ENCODE measurements at regions not wholly inside any gene's neighbourhood (a gene's known extent, or its start where the extent isn't known, plus 50 kb on each side); places are given as distances from the start of the nearest gene placed in this dataset.

- Histone ChIP-seq H4K8ac (replicated peaks; ENCODE audit: insufficient read length, low read depth, low read length) (no peak overlapping the region), H3K9me3 (ENCODE audit: control insufficient read depth, low read depth, low read length) (no peaks in the 10 kb centered on the region), H3K79me1 (ENCODE audit: insufficient read depth, low read depth, low read length, poor library complexity, severe bottlenecking) (no peaks in the 10 kb centered on the region), H3K4me2 (ENCODE audit: insufficient read depth, insufficient read length, low read length) (no peak overlapping the region), H2AK5ac (ENCODE audit: insufficient read length, low read length) (no peak overlapping the region), H2BK20ac (ENCODE audit: low read depth, low read length, poor library complexity, severe bottlenecking) (no peak overlapping the region), H3K27ac (ENCODE audit: insufficient read length, low read depth, low read length) (no peak overlapping the region), H2BK120ac (ENCODE audit: low read depth, low read length, poor library complexity, severe bottlenecking) (no peak overlapping the region), H3K27me3 (ENCODE audit: insufficient read depth, low read length) (no peaks in the 10 kb centered on the region), H3K14ac (ENCODE audit: insufficient read depth, low read length) (no peak overlapping the region), H3K9ac (ENCODE audit: extremely low read depth, insufficient read length, low read length) (no peak overlapping the region), H3K23ac (ENCODE audit: insufficient read length, low read depth, low read length) (no peak overlapping the region), H3K56ac (ENCODE audit: insufficient read length, low read depth, low read length) (no peak overlapping the region), H3K4ac (ENCODE audit: low read depth, low read length) (no peak overlapping the region), H4K20me1 (ENCODE audit: control insufficient read depth, insufficient read depth, insufficient read length) (no peaks in the 10 kb centered on the region), H2BK5ac (ENCODE audit: insufficient read length, low read length) (no peak overlapping the region), H2BK15ac (ENCODE audit: low read depth, low read length) (no peak overlapping the region), H3T11ph (ENCODE audit: low read length) (no peak overlapping the region), H2AFZ (ENCODE audit: low read length) (no peak overlapping the region), H2BK12ac (ENCODE audit: insufficient read length, low read depth, low read length) (no peak overlapping the region), H3K79me2 (ENCODE audit: insufficient read depth, low read length) (no peaks in the 10 kb centered on the region), H4K91ac (ENCODE audit: insufficient read length, low read depth, low read length) (no peak overlapping the region), H3K23me2 (ENCODE audit: insufficient read length, low read depth, low read length, poor library complexity, severe bottlenecking) (no peaks in the 10 kb centered on the region), H4K5ac (ENCODE audit: insufficient read length, low read depth, low read length) (no peak overlapping the region), H3K4me1 (ENCODE audit: insufficient read depth, low read length) (peaks cover 5% of the 10 kb centered on the region; the same call in 1 of the 2 replicates), H3K18ac (ENCODE audit: insufficient read length, low read depth, low read length) (no peak overlapping the region)
- WGBS (ENCODE audit: extremely low coverage, insufficient read length, low lambda C conversion rate): no CpG with 5 or more reads among the region's 3 CpGs
- 0 out of 7 replicates have a peak, but pooled peaks cover 0 to 4% (median 0%) of the 10 kb centered on the region in 3 experiments for H3K36me3 Mint-ChIP-seq (ENCODE audit: insufficient read depth in 1 of 3, low read depth in 3 of 3)
- H3K9me3 Mint-ChIP-seq: peaks cover 0 to 3% of the 10 kb centered on the region in 2 experiments; a peak in 1 of 5 replicates
- H3K4me1 Mint-ChIP-seq: peaks cover 14 to 20% of the 10 kb centered on the region in 2 experiments
- no peaks in the 10 kb centered on the region for H3K27me3 Mint-ChIP-seq (ENCODE audit: low read depth)
- no peak overlapping the region for H3K27ac Mint-ChIP-seq
- no peak overlapping the region for H3K4me3 Mint-ChIP-seq
- no peak for DNase-seq
- no peak for TF ChIP-seq CTCF (conservative IDR thresholded peaks at IDR 0.05)
Observed at GRCh38 chr2:145666552-145666951, 1146.6 kb upstream of the ZEB2 start.
